Esophagus mucosa (tissue), 1 donor: ENCODE measurements at regions not wholly inside any gene's neighbourhood (a gene's known extent, or its start where the extent isn't known, plus 50 kb on each side); places are given as distances from the start of the nearest gene placed in this dataset.
"Not testable (repeated sequence)": the region's sequence is repeated elsewhere in the genome, so short reads cannot be mapped to it uniquely, and the experiment has no call there.

Source experiments
- ATAC-seq: fragments of 200-7000 bp; cut with Tn5 transposase; one replicate; pipeline ENCODE4 v1.9.1; 2020
- donor health status: DM: yes; HTN: yes; CAD: no.

DNA sequence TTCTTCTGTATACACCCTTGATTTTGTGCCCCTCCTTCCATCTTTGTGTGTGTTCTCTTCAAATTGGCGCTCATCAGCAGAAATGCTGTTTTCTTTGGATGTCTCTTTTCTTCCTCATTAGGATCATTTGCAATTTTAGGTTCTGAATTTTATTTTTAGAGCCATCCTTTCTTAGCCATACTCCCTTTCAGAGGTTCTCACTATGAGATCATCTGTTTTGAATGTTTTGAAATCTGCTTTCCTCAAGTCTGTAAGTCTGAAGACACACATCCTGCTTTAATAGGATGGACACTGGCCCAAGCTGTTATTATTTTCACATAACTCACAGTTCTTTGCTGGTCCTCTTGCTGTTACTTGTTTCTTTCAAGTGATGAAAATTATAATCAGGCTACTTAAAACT lies 124.8 kb downstream of the BDH1 start:
- ATAC-seq = no peak

DNA sequence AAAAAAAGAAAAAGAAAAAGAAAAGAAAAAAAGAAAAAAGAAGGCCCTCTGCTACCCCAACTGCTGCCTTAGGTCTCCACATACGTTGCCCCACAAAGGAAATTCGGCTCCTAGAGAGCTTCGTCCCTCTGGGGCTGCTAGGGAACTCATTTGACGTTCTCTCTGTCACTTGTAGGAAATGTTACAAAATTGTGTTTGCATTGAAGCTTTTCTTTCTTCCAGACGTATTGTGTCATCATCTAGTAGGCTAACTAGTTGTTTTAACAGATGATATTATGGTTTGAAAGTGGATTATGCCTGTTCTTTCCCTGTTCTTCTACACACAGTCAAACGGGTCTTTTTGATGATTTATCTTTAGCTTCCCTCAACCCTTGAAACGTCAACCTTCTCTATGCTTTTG lies 125.3 kb downstream of the BDH1 start:
- ATAC-seq = no peak

- ATAC-seq = no peak
Measured at GRCh38 chr3:197428952-197429351, 126.8 kb downstream of the BDH1 start.

GRCh38 chr3:197428117-197428801 lies 127.5 kb downstream of the BDH1 start:
- ATAC-seq = peak; percentile 88

- ATAC-seq = no peak
Measured at GRCh38 chr3:197427021-197427420, 128.6 kb upstream of the DLG1 start.

DNA sequence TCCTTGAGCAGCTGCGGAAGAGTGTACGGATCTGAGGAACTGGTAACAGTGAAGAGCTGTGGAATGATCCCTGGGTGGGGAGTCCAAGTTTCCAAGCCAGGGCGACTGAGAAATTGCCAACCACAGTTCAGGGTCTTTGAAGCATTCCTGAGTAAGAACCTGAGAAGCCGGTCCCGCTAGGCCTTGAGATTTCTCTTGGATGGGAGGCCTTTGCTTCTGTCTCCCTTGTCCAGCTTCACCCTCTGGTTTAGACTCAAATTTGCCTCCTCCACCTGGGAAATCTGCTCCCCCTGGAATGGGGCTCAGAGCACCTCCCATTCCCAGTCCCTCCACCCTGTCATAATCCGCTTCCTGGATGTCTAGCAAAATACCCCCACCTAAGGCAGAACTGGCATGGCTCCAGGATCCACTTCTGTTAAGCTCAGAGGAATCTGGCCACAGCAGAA lies 127.7 kb upstream of the DLG1 start:
- ATAC-seq = no peak

- no peak for ATAC-seq
Measured at GRCh38 chr3:197425485-197426120, 127.2 kb upstream of the DLG1 start.

DNA sequence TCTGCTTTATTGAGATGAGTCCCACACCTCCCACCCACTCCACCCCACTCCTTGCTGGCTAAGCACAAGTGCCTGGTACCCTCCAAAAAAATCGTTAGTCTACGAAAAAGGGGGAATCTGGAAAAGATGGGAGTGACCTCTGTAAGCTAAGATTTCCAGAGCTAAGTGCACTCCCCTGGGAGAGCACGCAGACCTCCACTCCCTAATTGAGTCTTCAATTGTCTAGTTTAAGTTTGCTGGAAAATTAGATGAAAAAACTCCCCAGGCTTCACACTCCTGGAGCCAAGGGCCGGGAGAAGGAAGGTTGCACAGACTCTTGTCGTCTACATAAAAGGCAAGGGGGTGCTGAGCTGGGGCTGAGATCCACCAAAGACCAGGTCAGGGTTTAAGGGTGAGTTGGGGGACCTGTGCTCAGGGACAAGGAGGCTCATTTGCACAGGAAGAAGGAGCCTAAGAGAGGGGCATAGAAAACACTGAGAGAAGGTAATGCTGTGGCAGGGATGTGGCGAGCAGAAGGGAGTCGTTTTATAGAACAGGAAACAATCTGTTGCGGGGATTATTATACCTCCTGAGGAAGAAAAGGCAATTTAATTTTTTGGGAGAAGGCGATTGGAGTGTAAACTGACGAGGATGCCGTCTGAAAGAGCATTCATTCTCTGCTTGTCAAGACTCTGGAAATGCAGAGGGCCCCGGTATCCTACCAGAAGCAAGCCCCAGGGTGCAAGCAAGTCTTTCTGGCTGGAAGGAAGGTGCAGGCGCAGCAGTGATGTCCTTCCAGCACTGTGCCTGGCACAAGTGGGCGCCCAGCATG lies 126.5 kb upstream of the DLG1 start:
- ATAC-seq = no peak

DNA sequence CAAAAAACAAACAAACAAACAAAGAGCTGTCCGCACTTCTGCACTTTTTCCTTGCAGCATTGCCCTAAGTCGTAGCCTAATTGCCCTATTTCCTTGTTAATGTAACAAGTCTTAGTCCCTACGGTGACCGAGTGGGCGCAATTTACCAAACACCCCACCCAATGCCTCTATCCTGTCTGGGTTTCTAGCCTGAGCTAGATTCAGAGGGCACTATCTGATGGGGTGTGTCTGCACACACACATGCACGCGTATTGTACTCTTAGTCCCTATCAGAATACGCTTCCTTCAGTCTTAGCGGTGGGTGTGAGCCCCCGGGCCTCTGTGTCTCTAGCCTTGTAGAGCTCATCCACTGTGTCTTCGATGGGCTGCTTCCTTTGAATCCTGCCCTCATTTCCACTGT lies 125.9 kb upstream of the DLG1 start:
- no peak for ATAC-seq

- no peak for ATAC-seq
Measured at GRCh38 chr3:197423376-197423775, 125.0 kb upstream of the DLG1 start.

DNA sequence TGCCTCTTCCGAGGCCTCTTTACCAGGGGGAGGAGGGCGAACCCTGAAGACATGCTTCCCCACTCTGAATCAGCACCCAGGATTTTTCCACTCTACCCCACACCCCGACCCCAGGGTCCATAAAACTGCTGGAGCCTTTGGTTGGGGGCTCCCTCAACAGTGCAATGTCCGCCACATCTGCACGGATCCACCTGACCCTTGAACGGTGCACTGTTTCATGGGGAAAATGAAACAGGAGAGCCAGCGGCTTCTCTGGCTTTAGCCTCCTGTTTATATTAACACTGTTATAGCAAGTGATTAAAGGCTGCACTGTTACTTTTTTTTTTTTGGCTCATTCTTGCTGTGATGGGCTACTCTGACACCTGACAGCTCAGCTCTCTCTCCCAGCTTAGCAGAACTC lies 124.1 kb upstream of the DLG1 start:
- ATAC-seq = no peak

DNA sequence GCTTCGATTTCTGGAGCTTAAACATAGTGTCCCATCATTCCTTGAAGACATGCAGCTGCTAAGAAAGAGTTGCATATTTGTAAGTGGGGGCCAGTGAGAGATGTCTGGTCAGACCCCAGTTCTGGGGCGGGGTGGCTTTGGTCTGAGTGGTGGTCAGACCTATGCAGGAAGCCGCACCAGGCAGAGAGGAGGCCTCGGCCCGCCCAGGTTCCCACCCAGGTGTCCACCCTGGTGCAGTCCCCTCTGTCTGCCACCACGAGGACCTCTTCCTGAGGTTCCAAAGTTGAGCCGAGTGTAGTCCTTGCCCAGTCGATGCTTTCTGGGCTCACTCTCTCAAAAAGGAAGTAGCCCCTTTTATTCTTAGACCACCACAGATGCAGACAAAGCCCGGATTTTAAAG lies 122.6 kb upstream of the DLG1 start:
- no peak for ATAC-seq

GRCh38 chr3:197420566-197420965 lies 122.2 kb upstream of the DLG1 start:
- ATAC-seq = no peak

GRCh38 chr3:197420115-197420514 lies 121.7 kb upstream of the DLG1 start:
- no peak for ATAC-seq

GRCh38 chr3:197419696-197420095 lies 121.3 kb upstream of the DLG1 start:
- ATAC-seq = peak; percentile 25

- ATAC-seq = no peak
Measured at GRCh38 chr3:197417911-197418618, 119.7 kb upstream of the DLG1 start.

DNA sequence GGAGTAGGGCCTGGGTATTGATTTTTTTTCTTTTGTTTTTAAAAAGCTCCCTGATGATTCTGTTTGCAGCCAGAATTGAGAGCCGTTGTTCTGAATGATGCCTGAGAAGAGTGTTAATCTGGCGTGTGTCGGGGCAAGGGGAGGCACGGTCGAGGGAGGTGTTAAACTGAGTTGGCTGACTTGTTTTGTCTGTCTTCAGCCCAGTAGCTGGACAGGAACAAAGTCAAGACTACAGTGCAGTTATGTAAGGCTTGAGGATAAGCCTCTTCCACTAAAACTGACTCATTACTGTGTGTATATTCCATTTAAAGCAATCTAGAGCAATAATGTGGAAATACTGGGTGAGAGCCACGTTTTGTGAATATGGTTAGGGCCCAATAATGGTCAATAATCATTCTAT lies 119.0 kb upstream of the DLG1 start:
- ATAC-seq = peak; percentile 71

DNA sequence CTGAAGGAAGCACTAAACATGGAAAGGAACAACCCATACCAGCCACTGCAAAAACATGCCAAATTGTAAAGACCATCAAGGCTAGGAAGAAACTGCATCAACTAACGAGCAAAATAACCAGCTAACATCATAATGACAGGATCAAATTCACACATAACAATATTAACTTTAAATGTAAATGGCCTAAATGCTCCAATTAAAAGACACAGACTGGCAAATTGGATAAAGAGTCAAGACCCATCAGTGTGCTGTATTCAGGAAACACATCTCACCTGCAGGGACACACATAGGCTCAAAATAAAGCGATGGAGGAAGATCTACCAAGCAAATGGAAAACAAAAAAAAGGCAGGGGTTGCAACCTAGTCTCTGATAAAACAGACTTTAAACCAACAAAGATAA lies 113.5 kb upstream of the DLG1 start:
- not testable (repeated sequence) for ATAC-seq

- not testable (repeated sequence) for ATAC-seq
Measured at GRCh38 chr3:197410170-197410569, 111.8 kb upstream of the DLG1 start.

GRCh38 chr3:197408177-197408957 lies 110.0 kb upstream of the DLG1 start:
- peak; percentile 37 for ATAC-seq

GRCh38 chr3:197407526-197407925 lies 109.1 kb upstream of the DLG1 start:
- no peak for ATAC-seq

DNA sequence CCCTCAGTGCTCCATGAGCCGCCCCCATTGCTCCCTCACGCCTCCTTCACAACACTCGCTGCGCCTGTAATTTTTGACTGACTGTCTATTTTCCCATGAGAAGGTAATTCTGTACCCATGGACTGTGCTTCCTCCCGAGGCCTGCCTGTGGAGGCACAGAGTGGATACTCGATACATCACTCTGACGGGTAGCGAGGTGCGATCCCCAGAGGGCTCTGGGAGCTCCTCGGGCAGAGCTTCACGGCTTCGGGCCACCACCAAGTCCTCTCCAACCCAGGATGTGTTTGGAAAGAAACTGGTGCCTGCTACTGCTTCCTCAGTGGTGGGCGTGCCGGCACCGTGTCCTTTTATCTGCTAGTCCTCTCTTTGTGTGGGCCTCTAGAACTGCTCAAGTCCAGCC lies 108.6 kb upstream of the DLG1 start:
- no peak for ATAC-seq
